K562 (cell line): ENCODE measurements at regions not wholly inside any gene's neighbourhood (a gene's known extent, or its start where the extent isn't known, plus 50 kb on each side); places are given as distances from the start of the nearest gene placed in this dataset.

ENCODE experiments used
- ATAC-seq: fragments of 200-7000 bp; cut with Tn5 transposase; 3 replicates; pipeline ENCODE4 v1.9.1; 2020; ENCODE audit warnings: moderate library complexity
- BruUV-seq: library from RNA; stranded (reverse); fragments of 400-500 nt; replicated peaks from 2 replicates; lab custom pipeline; 2021; lab: Mats Ljungman, UMichigan
- CTCF ChIA-PET: fragments of 300-600 bp; formaldehyde crosslinking; extraction: SDS; loops from one replicate; lab custom pipeline; 2021; ENCODE audit warnings: low intra/inter-chr PET ratio; lab: Yijun Ruan, JAX
- POLR2A ChIA-PET: fragments of 300-600, 350-650 bp; sonication (Branson Sonifier 250); formaldehyde crosslinking; extraction: SDS; loops from one replicate; lab custom pipeline; 2021; ENCODE audit warnings: antibody characterized with exemption, inconsistent platforms; lab: Yijun Ruan, JAX
- DNase-seq, 4 experiments: peaks; one replicate each; pipeline versions ENCODE4 v3.0.0 to v3.0.0-alpha.2; 2011 to 2018; ENCODE audit warnings: low spot score in 3 of 4, mixed read lengths in 3 of 4; ENCODE audit errors: extremely low read depth in 1 of 4
- FAIRE-seq: peaks from 2 replicates; lab custom pipeline; 2011; peaks lifted over from hg19 to GRCh38; lab: Jason Lieb, UNC
- H2AFZ ChIP-seq: 2 replicates; pipeline ENCODE4 v1.6.0; 2011; ENCODE audit warnings: low read depth, low read length, control low read depth, inconsistent platforms
- H3K27ac ChIP-seq: fragments of 200-600 bp; 3 replicates; pipeline ENCODE4 v1.8.0; 2011; ENCODE audit warnings: low read depth, mild to moderate bottlenecking, control low read depth, inconsistent platforms, low read length, moderate library complexity, mixed read lengths; ENCODE audit errors: extremely low read depth
- H3K27me3 ChIP-seq, 2 experiments: fragments of 300-600 bp in 1 of 2; 2 replicates in 1 of 2; 3 replicates in 1 of 2; pipeline versions ENCODE4 v1.6.0 to v1.8.0; 2011; ENCODE audit warnings: inconsistent platforms in 2 of 2, low read length in 2 of 2, mild to moderate bottlenecking in 1 of 2, mixed read lengths in 1 of 2, moderate library complexity in 1 of 2; ENCODE audit not compliant: control insufficient read depth in 2 of 2, insufficient read depth in 2 of 2
- H3K36me3 ChIP-seq: fragments of 300-600 bp; 3 replicates; pipeline ENCODE4 v1.8.0; 2011; ENCODE audit warnings: mild to moderate bottlenecking, low read length, inconsistent platforms; ENCODE audit not compliant: control insufficient read depth, insufficient read depth
- H3K4me1 ChIP-seq, 2 experiments: fragments of 200-600 bp in 1 of 2; replicated peaks in 1 of 2; 2 replicates in 1 of 2; 3 replicates in 1 of 2; pipeline versions ENCODE4 v1.5.1 to v1.8.0; 2011; ENCODE audit warnings: inconsistent platforms in 2 of 2, low read length in 2 of 2, mild to moderate bottlenecking in 1 of 2, mixed read lengths in 1 of 2, moderate library complexity in 1 of 2; ENCODE audit not compliant: control insufficient read depth in 2 of 2, insufficient read depth in 2 of 2
- H3K4me2 ChIP-seq: 2 replicates; pipeline ENCODE4 v1.6.1; 2011; ENCODE audit warnings: low read length, control low read depth, inconsistent platforms, mixed read lengths; ENCODE audit not compliant: insufficient read depth
- H3K4me3 ChIP-seq: fragments of 200-600 bp; sonication (generic), shearing (Covaris generic); 2 replicates; pipeline ENCODE4 v1.5.1; 2016; ENCODE audit warnings: control low read depth, inconsistent platforms
- H3K79me2 ChIP-seq: fragments of 200-600 bp; 3 replicates; pipeline ENCODE4 v1.8.0; 2011; ENCODE audit warnings: low read length, inconsistent platforms; ENCODE audit not compliant: control insufficient read depth, insufficient read depth
- H3K9ac ChIP-seq, 2 experiments: 2 replicates each; pipeline versions ENCODE4 v1.6.0 to v1.6.1; 2011; ENCODE audit warnings: low read depth in 2 of 2, low read length in 2 of 2, control low read depth in 1 of 2, inconsistent platforms in 1 of 2, mild to moderate bottlenecking in 1 of 2, mixed read lengths in 1 of 2; ENCODE audit not compliant: insufficient read depth in 1 of 2
- H3K9me1 ChIP-seq: one replicate; pipeline ENCODE4 v1.6.0; 2011; ENCODE audit warnings: inconsistent platforms, mild to moderate bottlenecking, low read length, moderate library complexity; ENCODE audit not compliant: control insufficient read depth, insufficient read depth
- H3K9me3 ChIP-seq: replicated peaks from 2 replicates; pipeline ENCODE4 v1.5.1; 2011; ENCODE audit warnings: low read depth, low read length, inconsistent platforms; ENCODE audit not compliant: control insufficient read depth, insufficient read depth
- H4K20me1 ChIP-seq: replicated peaks from 2 replicates; pipeline ENCODE4 v1.6.1; 2011; ENCODE audit warnings: low read length, inconsistent platforms, mixed read lengths; ENCODE audit not compliant: control insufficient read depth, insufficient read depth
- ARID1B ChIP-seq: fragments of 450-650 bp; IDR thresholded peaks from 2 replicates; pipeline ENCODE4 v1.6.1; 2016; ENCODE audit warnings: antibody characterized with exemption, mild to moderate bottlenecking, inconsistent platforms
- CBFA2T2 ChIP-seq: fragments of 450-650 bp; conservative IDR thresholded peaks from 2 replicates; pipeline ENCODE4 v1.6.1; 2017; ENCODE audit warnings: mild to moderate bottlenecking
- DPF2 ChIP-seq: fragments of 450-650 bp; IDR thresholded peaks from 2 replicates; pipeline ENCODE4 v1.6.1; 2016
- KDM1A ChIP-seq, 2 experiments: fragments of 450-650 bp; IDR thresholded peaks; 2 replicates each; pipeline ENCODE4 v1.6.1; 2016; ENCODE audit warnings: mild to moderate bottlenecking in 2 of 2
- KLF6 ChIP-seq: fragments of 250-450 bp; sonication (Bioruptor Pico); IDR thresholded peaks from 2 replicates; pipeline ENCODE4 v1.4.0; 2020; ENCODE audit warnings: mild to moderate bottlenecking, moderate library complexity, borderline replicate concordance
- MEF2D ChIP-seq: conservative IDR thresholded peaks from 2 replicates; pipeline ENCODE4 v1.6.1; 2016; ENCODE audit warnings: low read depth, missing genetic modification characterization, missing compliant biosample characterization
- NCOR1 ChIP-seq: fragments of 450-650 bp; IDR thresholded peaks from 2 replicates; pipeline ENCODE4 v1.6.1; 2016; ENCODE audit warnings: mild to moderate bottlenecking, moderate library complexity
- NR2C1 ChIP-seq, 2 experiments: fragments of 450-650 bp; IDR thresholded peaks; 2 replicates each; pipeline ENCODE4 v1.6.1; 2017; ENCODE audit warnings: mild to moderate bottlenecking in 2 of 2, antibody characterized with exemption in 1 of 2, inconsistent platforms in 1 of 2, missing compliant biosample characterization in 1 of 2, missing genetic modification characterization in 1 of 2
- PRMT5 ChIP-seq: sonication (generic); formaldehyde crosslinking; IDR thresholded peaks from 2 replicates; pipeline ENCODE4 v1.5.0; 2020; ENCODE audit warnings: missing genetic modification reagents
- TEAD4 ChIP-seq, 2 experiments: sonication (generic) in 1 of 2; formaldehyde crosslinking in 1 of 2; IDR thresholded peaks; 2 replicates each; pipeline versions ENCODE4 v1.6.1 to v1.8.0; 2012 to 2022; ENCODE audit warnings: borderline replicate concordance in 1 of 2, inconsistent platforms in 1 of 2, low read length in 1 of 2, mild to moderate bottlenecking in 1 of 2, missing genetic modification reagents in 1 of 2
- ZNF41 ChIP-seq: fragments of 250-450 bp; sonication (Bioruptor Pico); conservative IDR thresholded peaks from 2 replicates; pipeline ENCODE4 v1.4.0; 2020; ENCODE audit warnings: mild to moderate bottlenecking
- ZNF766 ChIP-seq: fragments of 200-800 bp; sonication (Bioruptor generic); conservative IDR thresholded peaks from 2 replicates; pipeline ENCODE4 v1.6.1; 2016; ENCODE audit warnings: missing genetic modification characterization, missing compliant biosample characterization
- WGBS: fragments of 100-300 bp; shearing (Covaris generic); methylation state at CpG from one replicate; pipeline ENCODE4 v1.1.6; 2016; ENCODE audit warnings: low coverage, mixed read lengths; ENCODE audit not compliant: insufficient coverage; ENCODE audit errors: missing lambda C conversion rate; 5-methylcytosine and 5-hydroxymethylcytosine counted together
- in situ Hi-C: fragments of 300-500 bp; cut with MboI; formaldehyde crosslinking; loops from 4 replicates; pipeline ENCODE4 v1.15.0; 2018; ENCODE audit warnings: inconsistent platforms, mixed read lengths
- intact Hi-C: fragments of 100-400 bp; cut with micrococcal nuclease; formaldehyde crosslinking; loops from 2 replicates; pipeline ENCODE4 v1.14.2; 2022
- TF ChIP-seq, protein P1 (sequence below), 2 experiments: fragments of 450-650 bp in 1 of 2; sonication (generic) in 1 of 2; formaldehyde crosslinking in 1 of 2; IDR thresholded peaks in 1 of 2; conservative IDR thresholded peaks in 1 of 2; 2 replicates each; pipeline versions ENCODE4 v1.6.1 to v1.8.1; 2016 to 2023; ENCODE audit warnings: mild to moderate bottlenecking in 2 of 2, moderate library complexity in 2 of 2, inconsistent platforms in 1 of 2, missing genetic modification reagents in 1 of 2
- TF ChIP-seq, protein P2 (sequence below): fragments of 250-450 bp; sonication (Bioruptor Pico); IDR thresholded peaks from 2 replicates; pipeline ENCODE4 v1.8.0; 2021; ENCODE audit warnings: moderate library complexity, mild to moderate bottlenecking, inconsistent platforms
- TF ChIP-seq, protein P3 (sequence below): fragments of 450-650 bp; formaldehyde crosslinking; IDR thresholded peaks from 2 replicates; pipeline ENCODE4 v1.4.0; 2020; ENCODE audit warnings: mild to moderate bottlenecking, moderate library complexity

DNA sequence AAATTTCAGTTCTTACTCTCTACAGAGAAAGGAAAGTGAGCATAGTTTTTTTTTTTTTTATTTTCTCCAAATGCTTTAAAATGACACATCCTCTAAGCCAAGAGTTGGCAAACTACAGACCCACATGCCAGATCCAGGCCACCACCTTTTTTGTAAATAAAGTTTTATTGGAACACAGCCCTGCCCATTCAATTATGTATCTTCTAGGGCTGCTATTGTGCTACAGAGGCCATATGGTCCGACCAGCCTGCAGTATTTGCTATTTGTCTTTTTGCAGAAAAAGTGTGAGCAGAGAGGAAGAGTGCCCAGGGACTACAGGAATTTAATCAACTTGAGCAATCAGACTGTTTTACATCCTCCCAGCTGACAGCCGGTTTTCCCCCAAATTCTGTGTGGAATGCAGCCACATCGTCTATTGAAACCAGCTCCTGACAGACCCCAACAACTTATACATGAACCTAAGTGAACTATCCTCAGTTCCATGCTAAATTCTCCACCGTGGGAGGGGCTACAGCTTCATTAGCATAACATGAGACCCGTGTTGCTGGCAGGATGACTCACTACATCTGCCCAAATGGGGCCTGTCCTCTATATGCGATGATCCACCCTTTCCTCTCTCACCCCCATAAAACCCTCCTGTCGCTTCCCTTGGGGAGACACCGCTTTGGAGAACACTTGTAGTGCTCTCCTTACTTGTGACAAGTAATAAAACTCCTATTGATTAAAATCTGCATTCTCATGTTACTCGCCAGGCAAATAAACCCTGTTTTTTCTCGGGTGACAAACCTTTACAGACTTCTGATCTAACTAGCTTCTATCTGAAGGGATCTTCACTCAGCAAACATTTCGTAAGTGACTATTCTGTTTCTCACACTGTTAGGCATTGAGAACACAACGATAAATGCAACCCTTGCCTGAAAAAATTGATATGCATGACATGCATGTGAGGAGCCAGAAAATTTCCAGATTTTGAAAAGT lies 149.4 kb upstream of the HS3ST3A1 start (continued):
- TF ChIP-seq, protein P1, sequence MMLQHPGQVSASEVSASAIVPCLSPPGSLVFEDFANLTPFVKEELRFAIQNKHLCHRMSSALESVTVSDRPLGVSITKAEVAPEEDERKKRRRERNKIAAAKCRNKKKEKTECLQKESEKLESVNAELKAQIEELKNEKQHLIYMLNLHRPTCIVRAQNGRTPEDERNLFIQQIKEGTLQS (IDR thresholded peaks at IDR 0.05), result peak; percentile 51; the same call in 1 of the 2 replicates
- TF ChIP-seq, protein P1 (CRISPR knock-in tag; conservative IDR thresholded peaks at IDR 0.05), result no peak
- TF ChIP-seq KLF6 (CRISPR knock-in tag) (no peak), PRMT5 (no peak), ZNF766 (CRISPR knock-in tag) (peak; percentile 86), ZNF41 (CRISPR knock-in tag) (peak; percentile 62; the same call in 1 of the 2 replicates)

DNA sequence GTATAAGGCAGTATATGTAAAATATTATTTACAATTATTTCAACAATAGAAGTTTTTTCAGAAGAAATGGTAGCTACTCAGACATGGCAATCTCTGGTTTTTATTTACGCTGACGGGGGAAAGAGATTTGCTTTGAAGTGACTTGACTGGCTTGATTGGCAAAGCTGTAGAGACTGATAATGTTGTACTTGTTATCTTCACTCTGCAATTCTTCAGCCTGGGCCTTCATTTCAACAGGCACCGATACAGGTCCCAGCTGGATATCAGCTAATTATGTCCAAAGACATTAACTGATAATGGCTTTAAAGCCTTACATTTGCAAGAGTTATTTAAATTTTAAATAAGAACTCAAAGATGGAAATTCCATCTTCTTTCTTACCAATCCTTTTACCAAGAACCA lies 151.4 kb upstream of the HS3ST3A1 start:
- DNase-seq, result peak in 1 of 4 experiments; percentile 3
- POLR2A ChIA-PET, result no interaction called here
- H3K9me1 ChIP-seq, result no peaks in the 10 kb centered on the region
- 4% methylated on average over 3 of the region's 3 CpGs for WGBS
- H3K79me2 ChIP-seq, result no peaks in the 10 kb centered on the region
- H3K4me3 ChIP-seq, result no peak overlapping the region
- H3K27me3 ChIP-seq, result no peaks in the 10 kb centered on the region
- H2AFZ ChIP-seq, result no peak overlapping the region
- no peaks in the 10 kb centered on the region for H3K9me3 ChIP-seq
- no peaks in the 10 kb centered on the region; a peak in 1 of 5 replicates for H3K4me1 ChIP-seq
- H3K27ac ChIP-seq, result no peak overlapping the region
- H3K9ac ChIP-seq, result no peak overlapping the region
- no peak for ATAC-seq
- intact Hi-C loops (no loop called here), in situ Hi-C loops (no loop called here)
- no peaks in the 10 kb centered on the region for H4K20me1 ChIP-seq
- no TSS peak for BruUV-seq
- no peak for FAIRE-seq
- no peaks in the 10 kb centered on the region for H3K36me3 ChIP-seq
- H3K4me2 ChIP-seq, result no peak overlapping the region
- CTCF ChIA-PET, result no interaction called here
- TF ChIP-seq ARID1B (peak; percentile 48; the same call in 1 of the 2 replicates), CBFA2T2 (peak; percentile 68), DPF2 (no peak), KDM1A (IDR thresholded peaks at IDR 0.05) (peak; percentile 51 to 59; a peak in 3 of 4 replicates), NR2C1 (IDR thresholded peaks at IDR 0.05) (no peak), NR2C1 (tag; IDR thresholded peaks at IDR 0.05) (no peak), NCOR1 (peak; percentile 25; the same call in 1 of the 2 replicates), MEF2D (tag) (no peak), TEAD4 (IDR thresholded peaks at IDR 0.05; ENCODE audit: low read length) (peak; percentile 71), TEAD4 (CRISPR knock-in tag; IDR thresholded peaks at IDR 0.05; ENCODE audit: borderline replicate concordance) (no peak)
- TF ChIP-seq, protein P2, sequence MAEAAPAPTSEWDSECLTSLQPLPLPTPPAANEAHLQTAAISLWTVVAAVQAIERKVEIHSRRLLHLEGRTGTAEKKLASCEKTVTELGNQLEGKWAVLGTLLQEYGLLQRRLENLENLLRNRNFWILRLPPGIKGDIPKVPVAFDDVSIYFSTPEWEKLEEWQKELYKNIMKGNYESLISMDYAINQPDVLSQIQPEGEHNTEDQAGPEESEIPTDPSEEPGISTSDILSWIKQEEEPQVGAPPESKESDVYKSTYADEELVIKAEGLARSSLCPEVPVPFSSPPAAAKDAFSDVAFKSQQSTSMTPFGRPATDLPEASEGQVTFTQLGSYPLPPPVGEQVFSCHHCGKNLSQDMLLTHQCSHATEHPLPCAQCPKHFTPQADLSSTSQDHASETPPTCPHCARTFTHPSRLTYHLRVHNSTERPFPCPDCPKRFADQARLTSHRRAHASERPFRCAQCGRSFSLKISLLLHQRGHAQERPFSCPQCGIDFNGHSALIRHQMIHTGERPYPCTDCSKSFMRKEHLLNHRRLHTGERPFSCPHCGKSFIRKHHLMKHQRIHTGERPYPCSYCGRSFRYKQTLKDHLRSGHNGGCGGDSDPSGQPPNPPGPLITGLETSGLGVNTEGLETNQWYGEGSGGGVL (CRISPR knock-in tag), result no peak
- TF ChIP-seq, protein P3, sequence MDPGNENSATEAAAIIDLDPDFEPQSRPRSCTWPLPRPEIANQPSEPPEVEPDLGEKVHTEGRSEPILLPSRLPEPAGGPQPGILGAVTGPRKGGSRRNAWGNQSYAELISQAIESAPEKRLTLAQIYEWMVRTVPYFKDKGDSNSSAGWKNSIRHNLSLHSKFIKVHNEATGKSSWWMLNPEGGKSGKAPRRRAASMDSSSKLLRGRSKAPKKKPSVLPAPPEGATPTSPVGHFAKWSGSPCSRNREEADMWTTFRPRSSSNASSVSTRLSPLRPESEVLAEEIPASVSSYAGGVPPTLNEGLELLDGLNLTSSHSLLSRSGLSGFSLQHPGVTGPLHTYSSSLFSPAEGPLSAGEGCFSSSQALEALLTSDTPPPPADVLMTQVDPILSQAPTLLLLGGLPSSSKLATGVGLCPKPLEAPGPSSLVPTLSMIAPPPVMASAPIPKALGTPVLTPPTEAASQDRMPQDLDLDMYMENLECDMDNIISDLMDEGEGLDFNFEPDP (CRISPR knock-in tag), result no peak
